HG03280 (cell line): ENCODE measurements at regions not wholly inside any gene's neighbourhood (a gene's known extent, or its start where the extent isn't known, plus 50 kb on each side); places are given as distances from the start of the nearest gene placed in this dataset.
"Not testable (repeated sequence)": the region's sequence is repeated elsewhere in the genome, so short reads cannot be mapped to it uniquely, and the experiment has no call there.

Source experiments
- ATAC-seq: cut with Tn5 transposase; IDR thresholded peaks from one replicate; pipeline ENCODE4 v1.9.1; 2021; ENCODE audit warnings: mild to moderate bottlenecking, moderate library complexity; ENCODE audit not compliant: unreplicated experiment

DNA sequence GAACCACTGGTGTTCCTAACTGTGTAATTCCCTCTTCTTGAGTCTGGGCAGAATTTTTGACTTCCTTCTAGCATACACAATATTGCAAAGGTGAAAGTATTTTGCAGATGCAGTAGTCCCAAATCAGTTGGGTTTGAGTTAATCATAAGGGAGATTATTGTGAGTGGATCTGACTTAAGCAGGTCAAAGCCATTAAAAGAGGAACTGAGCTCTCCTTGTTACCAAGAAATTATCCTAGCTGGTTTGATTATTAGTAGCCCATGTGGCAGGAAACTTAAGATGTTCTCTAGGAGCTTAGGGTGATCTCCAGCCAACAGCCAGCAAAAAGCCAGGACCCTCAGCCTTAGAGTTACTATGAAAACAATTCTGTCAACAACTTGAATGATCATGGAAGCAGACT, 221.8 kb downstream of the RPIA start:
- ATAC-seq: no peak

DNA sequence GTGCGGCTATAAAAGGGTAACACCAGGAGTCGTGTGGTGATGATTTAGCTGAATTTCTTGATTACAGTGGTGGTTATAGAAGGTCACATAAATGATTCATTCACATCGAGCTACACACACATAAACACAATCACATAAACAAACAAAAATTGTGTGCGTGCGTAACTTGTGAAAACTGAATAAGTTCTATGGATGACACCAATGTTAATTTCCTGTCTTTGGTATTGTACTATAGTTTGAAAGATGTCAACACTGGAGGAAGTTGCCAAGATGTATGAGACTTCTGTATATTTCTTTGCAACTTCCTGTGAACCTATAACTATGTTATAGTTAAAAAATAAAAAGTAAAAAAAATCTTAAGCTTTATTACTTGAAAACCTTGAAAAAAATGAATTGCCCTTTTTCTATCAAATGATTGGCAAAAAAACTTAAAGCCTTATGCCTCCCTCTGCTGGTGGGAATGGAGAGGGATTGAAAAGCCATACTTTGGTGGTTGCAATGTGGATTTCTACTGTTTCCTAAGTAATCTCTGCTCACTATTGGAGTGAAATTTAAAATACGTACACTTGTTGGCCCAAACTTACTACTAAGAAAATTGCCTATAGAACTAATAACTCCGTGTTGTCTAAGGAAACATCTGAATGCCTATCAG, 227.7 kb downstream of the RPIA start:
- no peak for ATAC-seq

DNA sequence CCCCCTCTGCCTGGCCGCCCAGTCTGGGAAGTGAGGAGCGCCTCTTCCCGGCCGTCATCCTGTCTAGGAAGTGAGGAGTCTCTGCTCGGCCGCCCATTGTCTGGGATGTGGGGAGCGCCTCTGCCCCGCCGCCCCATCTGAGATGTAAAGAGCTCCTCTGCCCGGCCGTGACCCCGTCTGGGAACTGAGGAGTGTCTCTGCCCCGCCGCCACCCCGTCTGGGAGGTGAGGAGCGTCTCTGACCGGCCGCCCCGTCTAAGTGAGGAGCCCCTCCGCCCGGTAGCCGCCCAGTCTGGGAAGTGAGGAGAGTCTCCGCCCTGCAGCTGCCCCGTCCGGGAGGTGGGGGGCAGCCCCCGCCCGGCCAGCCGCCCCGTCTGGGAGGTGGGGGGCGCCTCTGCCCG, 228.9 kb downstream of the RPIA start:
- not testable (repeated sequence) for ATAC-seq

DNA sequence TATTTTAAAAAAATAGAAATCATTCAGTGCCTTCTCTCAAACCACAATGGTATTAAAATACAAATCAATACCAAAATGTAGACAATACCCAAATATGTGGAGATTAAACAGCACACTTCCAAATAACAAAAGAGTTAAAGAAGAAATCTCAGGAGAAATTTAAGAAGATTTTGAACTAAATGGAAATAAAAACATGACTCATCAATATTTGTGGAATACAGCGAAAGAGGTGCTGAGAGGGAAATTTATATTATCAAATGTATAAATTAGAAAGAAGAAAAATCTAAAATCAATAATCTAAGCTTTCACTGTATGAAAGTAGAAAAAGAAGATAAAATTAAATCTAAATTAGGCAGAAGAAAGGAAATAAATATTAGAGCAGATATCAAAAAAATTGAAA, 233.1 kb downstream of the RPIA start:
- no peak for ATAC-seq

DNA sequence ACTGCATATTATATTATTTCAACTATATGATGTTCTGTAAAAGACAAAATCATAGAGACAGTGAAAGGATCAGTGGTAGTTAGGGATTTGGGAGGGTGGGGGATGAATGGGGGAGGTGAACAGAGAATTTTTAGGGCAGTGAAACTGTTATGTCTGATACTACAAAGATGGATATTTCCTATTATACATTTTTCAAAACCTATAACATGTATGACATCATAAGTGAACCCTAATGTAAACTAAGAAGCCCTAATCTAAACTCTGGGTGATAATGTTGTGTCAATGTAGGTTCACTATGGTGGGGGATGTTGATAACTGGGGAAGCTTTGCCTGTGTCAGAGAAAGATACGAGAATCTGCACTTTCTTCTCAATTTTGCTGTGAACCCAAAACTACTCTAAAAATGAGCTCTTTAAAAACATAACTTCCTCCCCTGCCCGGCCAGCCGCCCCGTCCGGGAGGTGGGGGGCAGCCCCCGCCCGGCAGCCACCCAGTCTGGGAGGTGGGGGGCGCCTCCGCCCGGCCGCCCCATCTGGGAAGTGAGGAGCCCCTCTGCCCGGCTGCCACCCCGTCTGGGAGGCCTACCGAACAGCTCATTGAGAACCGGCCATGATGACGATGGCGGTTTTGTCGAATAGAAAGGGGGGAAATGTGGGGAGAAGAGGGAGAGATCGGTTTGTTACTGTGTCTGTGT, 234.4 kb downstream of the RPIA start:
- no peak for ATAC-seq

DNA sequence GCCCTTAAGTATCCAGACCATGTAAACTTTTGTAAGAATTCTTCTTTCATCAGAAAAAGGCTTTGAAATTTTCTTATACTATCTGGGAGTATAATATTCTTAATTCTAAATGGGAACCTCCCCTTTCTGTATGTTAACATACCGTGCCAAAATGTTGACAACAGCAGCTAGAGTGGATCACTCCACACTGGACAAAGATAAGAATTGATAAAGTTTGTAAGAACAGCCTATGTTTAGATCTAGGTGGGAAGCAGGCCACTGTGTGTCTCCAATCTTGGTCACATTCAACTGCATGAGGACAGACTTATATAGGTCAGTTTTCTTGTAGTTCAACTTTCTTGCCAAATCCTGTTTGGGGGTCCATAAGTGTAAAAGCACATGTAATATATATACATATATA, 235.7 kb downstream of the RPIA start:
- ATAC-seq: no peak

DNA sequence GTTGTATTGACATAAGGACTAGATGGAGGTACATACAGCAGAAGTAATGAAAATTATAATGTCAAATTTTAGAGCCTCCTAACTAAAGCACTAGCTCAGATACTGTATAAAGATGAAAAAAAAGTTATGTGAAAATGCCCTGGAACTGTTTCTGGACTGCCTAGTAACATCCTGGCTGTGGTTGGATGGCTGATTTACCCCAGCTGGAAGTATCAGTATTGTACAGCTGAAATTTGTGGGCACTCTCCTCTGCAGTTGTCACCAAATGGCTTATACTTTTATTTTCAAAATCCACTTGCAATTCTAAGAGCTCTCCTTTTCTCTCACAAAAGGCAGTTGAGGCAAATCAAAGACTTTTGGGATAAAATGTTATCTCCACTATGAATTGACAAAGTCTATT, 239.2 kb downstream of the RPIA start:
- no peak for ATAC-seq

DNA sequence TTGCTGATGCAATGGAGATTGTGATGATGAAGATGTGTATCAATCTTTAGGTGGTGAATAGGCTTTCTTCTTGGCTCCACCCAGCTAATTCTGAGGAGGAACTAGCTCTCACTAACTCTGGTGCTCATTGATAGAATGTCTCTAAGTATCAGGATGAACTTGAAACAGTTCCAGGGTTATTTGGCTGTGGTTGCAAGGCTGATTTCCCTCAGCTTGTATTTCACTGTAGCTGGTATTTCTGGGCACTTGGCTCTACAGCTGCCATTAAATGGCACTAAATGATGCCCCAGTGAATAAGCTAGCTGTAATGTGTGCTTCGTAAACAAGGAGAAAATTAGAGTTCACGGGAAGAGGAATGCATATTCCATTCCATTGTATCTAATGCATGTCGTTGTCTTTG, 241.2 kb downstream of the RPIA start:
- no peak for ATAC-seq

DNA sequence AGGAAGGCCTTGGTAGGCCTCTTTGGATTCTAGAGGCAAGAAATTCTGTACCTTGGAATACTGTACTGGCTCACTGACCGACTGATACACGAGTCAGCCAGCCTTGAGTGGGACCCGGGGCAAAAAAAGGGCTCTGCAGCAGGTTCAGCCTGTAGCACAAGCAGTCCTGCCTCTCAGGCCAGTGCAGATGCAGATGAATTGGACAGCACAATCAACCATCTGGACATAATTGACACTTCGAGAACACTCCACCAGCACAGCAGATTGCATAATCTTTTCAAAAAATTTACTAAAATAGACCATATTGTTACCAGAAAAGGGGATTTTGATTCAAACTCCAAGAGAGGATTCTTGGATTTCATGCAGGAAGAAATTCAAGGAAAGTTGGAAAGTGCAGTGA, 241.6 kb downstream of the RPIA start:
- ATAC-seq: no peak

DNA sequence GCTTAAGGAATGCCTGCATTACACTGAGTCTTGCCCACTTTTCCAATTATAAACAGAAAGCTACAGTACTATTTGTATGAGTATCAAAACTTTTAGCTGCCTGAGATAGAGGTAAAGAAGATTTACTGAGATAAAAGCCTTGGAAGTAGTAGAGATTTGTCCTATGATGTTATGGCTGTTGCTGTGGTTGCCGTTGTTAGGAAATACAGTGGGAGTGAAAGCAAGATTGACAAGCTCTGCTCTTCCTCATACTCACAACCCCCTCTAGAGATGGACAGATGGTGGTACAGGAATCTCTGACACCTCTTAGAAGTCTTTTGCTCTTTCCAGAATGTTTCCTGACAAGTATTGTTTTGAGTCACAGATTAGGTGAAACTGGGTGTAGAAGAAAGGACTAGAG, 242.5 kb downstream of the RPIA start:
- no peak for ATAC-seq

DNA sequence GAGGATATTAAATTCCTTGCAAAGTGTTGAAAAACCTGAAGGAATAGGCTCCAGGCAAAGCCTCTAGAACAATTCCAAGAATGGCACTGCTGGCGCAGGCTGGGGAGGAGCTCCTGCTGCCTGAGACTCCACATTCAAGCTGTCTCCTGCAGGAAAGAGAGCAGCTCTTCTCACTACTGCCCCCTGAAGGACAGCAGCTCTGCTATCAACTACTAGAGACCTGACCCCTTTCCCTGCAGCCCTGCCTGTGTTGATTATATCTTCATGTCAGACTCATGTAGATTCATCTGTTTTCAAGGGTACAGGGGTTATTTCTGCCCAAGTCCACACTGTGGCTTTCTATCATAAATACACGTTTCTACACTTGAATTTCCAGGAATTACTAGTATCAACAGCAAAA, 249.7 kb downstream of the RPIA start:
- ATAC-seq: not testable (repeated sequence)

DNA sequence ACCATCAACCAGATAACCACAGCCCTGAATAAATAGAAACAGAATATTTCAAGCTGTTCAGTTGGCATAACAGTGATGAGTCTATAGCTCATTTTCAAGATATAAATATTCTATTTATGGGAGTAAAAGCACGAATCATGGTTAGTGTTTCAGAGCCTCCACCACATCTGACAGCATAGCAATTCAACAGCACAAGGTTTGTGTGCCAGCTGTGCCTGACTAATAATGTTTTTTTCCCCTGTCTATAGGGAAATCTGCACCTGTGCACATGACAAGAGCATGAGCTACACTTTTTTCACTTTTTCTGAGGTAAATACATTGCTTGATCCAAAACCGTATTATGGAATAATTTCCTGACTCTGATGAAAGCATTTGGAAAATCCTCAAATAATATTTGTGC, 251.3 kb downstream of the RPIA start:
- ATAC-seq: no peak

DNA sequence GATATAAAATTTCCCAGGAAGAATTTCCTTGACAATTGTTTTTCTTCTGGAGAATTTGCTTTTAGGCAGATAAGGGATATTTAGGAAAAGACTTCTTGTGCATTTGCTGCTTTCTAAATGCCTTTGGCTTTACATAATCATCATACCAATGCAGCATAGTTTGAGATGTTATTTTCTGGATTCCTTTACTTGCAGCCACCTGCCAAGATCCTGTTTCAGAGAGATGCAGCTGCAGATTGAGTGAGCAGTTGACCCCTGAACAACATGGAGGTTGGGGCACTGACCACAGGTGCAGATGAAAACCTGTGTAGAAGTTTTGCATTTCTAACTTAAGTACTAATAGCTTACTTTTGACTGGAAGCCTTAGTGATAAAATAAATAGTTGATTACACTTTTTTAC, 257.9 kb downstream of the RPIA start:
- ATAC-seq: no peak

DNA sequence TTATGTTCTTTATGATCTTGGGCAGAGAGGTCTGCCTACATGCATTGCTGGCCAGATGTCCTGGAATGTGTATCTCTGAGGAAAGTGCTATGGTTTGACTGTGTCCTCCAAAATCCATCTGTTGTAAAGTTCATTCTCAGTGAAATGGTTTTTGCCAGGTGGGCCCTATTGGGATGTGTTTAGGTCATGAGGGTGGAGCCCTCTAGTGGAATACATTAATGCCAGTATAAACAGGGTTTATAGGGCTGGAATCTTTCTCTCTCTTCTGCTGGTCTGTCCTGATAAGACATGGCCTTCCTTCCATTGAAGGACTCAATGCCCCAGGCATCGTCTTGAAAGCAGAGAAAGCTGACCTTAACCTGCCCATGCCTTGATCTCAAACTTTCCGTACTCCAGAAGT, 258.5 kb downstream of the RPIA start:
- ATAC-seq: no peak

DNA sequence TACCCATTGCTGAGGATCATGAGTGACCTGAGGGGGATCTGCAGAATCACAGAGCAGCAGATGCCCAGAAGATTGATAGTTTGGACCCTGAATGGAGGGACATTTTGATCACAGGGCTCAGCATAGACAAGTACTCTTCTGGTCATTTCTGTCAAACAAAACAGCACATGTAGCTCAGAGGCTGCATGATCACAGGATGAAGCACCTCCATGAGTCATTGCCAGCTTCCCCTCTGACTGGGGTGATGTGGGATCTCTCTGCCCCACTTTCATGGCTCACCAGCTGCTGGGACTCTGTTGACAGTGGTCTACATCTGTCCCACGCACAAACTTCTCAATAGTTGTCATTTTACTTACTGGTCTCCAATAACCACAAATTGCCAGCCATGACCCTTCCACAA, 264.1 kb downstream of the RPIA start:
- no peak for ATAC-seq

DNA sequence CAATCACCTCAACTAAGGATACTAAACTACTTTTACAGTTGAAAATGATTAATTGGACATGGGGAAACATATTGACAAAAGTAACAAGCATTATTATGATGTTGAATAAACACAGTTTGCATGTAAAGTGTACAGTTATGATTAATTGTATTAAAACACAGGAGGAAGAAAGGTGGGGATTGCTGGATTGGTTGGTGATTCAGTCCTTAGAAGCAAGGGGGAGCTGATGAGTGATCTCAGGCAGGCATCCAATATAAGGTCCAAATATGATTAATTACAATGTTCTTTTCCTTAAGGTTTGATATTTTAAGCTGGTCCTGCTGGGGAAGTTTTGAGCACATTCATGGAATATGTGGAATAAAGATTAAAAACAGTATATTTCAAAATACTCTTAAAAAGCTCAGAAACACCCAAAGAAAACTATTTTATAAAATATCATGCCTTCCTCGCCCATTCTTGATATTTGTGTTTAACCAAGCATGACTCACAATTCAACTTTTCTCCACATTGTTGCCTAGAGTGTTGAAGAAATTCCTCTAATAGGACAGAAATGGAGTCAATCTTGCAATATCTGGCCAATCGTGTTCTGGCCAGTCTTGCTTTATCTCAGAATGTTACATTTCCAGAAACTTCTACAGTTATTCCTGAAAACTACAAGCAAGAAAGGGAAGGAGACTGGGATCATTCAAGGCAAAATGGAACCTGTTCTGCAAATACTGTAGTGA, 268.2 kb downstream of the RPIA start:
- ATAC-seq: no peak

DNA sequence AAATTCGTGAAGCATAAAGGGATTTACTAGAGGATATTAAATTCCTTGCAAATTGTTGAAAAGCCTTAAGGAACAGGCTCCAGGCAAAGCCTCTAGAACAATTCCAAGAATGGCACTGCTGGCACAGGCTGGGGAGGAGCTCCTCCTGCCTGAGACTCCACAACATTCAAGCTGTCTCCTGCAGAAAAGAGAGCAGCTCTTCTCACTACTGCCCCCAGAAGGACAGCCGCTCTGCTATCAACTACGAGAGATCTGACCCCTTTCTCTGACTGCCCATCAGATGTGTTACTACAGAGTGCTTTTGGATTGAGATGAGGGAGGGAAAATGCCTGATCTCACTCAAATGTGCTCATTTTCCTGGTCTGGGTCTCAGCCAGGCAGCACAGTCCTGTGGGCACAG, 269.9 kb downstream of the RPIA start:
- ATAC-seq: not testable (repeated sequence)

DNA sequence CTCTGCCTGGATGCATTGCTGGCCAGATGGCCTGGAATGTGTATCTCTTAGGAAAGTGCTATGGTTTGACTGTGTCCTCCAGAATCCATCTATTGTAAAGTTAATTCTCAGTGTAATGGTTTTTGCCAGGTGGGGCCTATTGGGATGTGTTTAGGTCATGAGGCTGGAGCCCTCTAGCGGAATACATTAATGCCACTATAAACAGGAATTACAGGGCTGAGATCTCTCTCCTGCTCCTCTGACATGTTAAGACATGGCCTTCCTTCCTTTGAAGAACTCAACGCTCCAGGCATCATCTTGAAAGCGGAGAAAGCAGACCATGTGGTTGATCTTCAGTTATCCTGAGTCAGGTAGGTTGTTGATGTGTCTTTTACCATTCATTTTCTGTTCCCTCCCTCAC, 276.4 kb downstream of the RPIA start:
- ATAC-seq: no peak

DNA sequence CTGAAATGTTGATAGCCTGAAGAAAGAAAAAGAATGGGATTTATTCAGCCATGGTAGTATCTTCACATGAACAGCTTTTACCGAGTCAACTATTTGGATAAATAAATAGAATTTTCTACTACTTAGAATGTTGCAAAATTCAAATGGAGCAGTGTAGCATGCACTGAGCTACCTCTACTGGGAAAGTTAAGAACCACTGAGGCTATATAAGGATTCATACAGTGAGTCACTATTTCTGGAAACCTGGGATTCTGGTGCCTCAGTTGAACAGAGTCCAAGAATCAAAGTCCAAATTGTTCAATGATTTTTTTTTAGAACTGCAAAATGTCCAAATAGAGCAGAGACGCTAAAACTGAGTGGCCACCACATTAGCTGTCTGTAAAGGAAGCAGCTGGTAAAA, 286.5 kb downstream of the RPIA start:
- ATAC-seq: not testable (repeated sequence)

DNA sequence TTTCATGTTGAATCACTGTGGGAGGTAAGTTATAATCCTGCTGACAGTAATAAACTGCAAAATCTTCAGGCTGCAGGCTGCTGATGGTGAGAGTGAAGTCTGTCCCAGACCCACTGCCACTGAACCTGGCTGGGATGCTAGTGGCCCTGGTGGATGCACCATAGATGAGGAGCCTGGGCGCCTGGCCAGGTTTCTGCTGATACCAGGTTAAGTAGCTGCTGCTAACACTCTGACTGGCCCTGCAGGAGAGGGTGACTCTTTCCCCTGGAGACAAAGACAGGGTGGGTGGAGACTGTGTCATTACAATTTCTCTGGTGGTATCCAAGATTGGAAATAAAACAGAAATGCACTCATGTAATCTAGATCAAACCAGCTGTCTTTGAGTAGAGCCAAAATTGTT, 287.0 kb downstream of the RPIA start:
- ATAC-seq: not testable (repeated sequence)

DNA sequence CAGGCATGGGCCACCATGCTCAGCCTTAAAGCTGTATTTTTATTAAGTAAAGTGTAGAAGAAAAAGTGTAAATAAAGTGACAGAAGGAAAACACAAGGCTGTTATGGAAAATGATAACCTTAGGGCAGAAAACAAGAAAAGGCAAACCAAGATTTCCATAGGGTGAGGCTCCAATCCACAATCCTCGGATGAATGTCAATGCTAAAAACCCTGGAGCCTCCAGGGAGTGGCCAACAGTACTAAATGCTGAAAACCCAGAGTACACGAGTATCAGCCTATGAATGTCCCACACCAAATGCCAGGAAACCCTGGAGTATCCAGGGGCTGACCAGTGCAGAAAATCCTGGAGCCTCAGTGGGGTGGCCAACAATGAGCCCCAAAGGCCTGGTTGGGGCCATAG, 292.6 kb downstream of the RPIA start:
- not testable (repeated sequence) for ATAC-seq

DNA sequence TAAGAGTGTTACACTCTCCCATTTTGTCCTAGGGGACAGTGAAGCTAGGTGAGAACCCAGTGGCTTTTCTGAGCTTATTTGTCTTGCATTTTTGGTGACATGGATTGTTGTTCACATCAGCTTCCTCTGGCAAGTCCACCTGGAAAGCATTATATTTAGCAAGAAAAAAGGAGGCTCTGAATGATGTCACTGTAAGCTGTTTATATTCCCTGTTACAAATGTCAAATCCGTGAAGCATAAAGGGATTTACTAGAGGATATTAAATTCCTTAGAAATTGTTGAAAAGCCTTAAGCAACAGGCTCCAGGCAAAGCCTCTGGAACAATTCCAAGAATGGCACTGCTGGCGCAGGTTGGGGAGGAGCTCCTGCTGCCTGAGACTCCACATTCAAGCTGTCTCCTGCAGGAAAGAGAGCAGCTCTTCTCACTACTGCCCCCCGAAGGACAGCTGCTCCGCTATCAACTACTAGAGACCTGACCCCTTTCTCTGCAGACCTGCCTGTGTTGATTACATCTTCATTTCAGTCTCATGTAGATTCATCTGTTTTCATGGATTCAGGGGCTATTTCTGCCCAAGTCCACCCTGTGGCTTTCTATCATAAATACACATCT, 295.4 kb downstream of the RPIA start:
- not testable (repeated sequence) for ATAC-seq
